H54 (cell line): ENCODE measurements at regions not wholly inside any gene's neighbourhood (a gene's known extent, or its start where the extent isn't known, plus 50 kb on each side); places are given as distances from the start of the nearest gene placed in this dataset.

Source experiments
- DNase-seq: peaks from one replicate; pipeline ENCODE4 v3.0.0; 2011; ENCODE audit warnings: low spot score, mixed read lengths; ENCODE audit not compliant: insufficient read length
- FAIRE-seq: peaks from 3 replicates; lab custom pipeline; 2011; peaks lifted over from hg19 to GRCh38; lab: Jason Lieb, UNC
- POLR2A ChIP-seq: IDR thresholded peaks from 2 replicates; pipeline ENCODE4 v1.6.1; 2011; ENCODE audit warnings: low read depth, mild to moderate bottlenecking, low read length

DNA sequence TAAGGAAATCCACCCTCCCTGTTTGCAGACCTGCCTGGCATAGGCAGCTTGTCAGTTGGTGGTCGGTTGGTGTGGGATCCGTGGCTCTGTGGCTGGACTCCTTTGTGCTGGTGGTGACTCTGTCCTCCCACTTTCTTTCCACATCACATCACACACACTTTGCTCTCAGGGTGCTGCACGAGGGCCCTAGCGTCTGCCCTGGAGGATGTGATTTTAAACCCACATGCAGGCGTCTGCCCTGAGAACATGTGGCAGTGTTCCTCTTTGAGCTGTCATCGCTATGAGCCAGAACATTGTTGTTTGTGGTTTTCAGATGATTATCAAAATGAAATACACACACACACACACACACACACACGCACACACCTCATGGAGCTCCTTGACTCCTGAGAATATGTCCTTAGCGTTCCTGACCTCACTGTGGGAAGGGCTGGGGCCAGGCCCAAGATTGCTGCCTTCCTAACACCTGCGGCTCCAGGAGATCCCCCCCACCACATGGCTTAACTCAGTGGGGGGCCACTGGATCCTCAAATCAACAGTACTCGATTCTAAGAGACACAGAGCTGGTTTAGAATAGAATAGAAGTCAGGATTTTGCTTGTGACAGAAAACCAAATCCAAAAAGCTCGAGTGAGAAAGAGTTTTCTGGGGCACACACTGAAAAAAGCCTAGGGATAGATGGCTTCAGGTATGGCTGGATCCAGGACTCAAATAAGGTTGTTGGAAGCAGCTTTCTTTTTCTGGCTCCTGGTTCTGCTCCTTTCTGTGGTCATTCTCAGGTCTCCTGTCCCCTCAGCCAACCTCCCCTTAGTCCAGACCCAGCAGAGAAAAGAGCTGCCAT, 54.8 kb downstream of the RTP5 start:
- no peak for TF ChIP-seq POLR2A
- FAIRE-seq (no peak), DNase-seq (no peak)

GRCh38 chr2:241924909-241925250, 55.4 kb downstream of the RTP5 start:
- TF ChIP-seq POLR2A = no peak
- FAIRE-seq (no peak), DNase-seq (no peak)

DNA sequence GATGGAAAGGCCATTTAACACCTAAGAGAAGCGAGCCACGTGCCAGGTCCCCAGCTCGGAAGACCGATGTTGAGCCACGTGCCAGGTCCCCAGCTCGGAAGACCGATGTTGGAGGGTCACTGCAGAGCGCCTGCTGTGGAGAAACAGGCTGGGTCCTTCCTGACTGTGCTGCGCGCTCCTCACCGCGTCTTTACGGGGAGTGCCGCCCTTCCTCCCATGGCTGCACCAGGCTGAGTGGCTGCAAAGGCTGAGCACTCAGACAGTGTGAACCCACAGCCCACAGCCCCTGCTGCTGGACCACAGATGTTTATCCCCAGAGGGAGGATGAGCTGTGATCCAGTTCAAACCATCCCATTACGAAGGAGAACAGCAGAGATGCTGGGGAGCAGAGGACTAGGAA, 55.7 kb downstream of the RTP5 start:
- TF ChIP-seq POLR2A = no peak
- DNase-seq = no peak
- FAIRE-seq = no peak

DNA sequence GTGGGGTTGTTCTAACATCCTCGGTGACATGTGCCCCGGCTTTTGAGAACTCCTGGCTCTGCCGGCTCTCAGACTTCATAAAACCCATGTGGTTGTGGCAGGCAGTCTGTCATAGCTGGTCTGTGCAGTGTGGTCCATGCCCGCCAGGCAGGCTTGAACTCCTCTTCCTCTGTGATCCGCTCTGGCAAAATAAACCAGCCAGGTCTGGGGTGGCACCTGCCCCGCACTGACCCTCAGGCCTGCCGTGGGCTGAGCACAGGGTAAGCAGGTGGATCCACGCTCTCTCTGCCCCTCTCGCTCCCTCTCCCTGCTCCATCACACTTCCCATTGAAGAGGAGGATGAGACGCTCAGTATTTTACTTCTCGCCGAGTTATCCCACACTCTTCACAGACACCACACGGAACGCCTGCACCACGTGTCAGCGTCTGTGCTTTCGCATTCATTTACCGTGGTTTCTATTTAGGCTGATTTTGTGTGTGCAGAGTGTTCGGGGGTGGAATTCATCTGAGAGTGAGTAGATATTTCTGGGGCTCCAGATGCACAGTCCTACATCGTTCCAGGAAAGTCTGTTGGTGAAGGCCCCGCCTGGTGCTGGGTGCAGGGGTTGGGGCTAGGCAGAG, 56.4 kb downstream of the RTP5 start:
- FAIRE-seq (no peak), DNase-seq (no peak)
- no peak for TF ChIP-seq POLR2A

- TF ChIP-seq POLR2A = no peak
- FAIRE-seq (no peak), DNase-seq (no peak)
Observed at GRCh38 chr2:241926541-241927311, 57.2 kb downstream of the RTP5 start.

DNA sequence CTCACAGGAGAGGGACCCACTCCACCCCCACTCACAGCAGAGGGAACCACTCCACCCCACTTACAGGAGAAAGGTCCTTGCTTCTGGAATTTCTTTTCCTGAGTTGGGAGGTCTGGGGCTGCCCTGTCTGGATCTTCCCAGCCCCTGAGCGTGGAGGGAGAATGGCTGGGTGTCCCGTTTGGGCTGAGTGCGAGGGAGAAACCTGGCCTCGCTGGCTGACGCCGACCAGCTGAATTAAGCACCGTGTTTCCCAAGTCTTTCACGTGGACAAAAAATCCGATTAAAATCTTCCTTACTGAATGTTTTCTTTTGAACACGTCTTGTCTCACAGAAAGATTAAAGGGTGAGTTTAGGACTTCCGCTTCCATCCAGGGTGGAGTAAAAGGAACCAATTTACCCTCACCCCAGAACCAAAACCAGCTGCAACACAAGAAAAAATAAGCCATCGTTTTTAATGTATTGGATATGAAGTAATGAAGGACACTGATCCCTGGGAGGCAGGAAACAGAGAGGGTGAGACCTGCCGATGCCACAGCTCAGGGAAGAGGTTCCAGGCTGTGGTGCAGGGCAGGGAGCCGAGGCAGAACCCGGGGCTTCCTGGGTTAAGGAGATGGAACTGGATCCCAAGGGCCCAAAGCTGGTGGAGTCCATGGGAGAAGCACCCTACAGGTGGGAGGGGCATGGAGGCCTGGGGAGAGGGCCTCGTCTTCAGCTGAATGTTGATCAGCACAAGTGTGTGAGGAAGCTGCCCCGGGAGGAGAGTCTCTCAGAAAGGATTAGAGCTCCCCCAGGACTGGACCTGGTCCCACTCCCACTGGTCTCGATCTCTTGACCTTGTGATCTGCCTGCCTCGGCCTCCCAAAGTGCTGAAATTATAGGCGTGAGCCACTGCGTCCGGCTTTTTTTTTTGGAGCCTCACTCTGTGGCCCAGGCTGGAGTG, 60.3 kb downstream of the RTP5 start:
- FAIRE-seq = no peak
- TF ChIP-seq POLR2A = no peak
- DNase-seq = no peak

DNA sequence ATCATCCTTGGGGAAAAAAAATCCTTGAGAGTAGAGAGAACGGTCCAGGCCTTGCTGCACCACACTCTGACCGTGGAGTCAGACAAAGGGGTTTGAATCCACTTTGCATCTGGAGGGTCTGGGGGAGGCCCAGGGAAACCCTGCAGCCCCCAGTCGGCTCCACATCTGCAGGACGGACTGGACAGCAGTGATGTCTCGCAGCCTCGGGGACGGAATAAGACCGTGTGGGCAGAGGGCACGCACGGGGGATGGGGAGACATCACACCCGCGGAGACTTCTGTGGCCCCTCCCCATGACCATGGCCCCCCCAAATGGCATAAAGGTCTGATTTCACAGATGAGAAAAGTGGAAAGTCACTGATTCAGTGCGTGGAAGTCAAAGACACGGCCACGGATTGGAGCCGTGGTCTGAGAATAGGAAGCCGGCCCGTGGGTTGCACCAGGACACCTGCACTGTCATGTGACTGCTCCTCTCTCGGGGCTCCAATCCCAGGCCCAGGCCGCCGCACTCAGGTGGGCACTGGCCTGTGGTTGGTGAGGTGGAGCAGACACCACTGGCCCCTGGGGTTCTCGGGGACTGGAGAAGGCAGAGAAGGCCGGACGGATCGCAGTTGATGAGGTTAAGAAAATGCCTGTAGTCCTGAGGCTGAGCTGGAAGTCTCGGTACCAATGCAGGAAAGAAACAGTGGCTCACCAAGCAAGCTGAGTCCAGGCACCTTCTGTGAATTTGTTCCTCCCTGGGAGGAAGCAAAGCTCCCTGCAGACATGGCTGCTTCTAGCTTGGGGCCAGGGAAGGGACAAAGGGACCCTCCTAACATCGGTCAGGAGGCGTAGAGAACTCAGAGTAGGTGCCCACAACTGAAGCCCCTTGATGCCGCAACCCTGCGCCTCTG, 61.8 kb downstream of the RTP5 start:
- FAIRE-seq = no peak
- no peak for TF ChIP-seq POLR2A

GRCh38 chr2:241931976-241932898, 62.7 kb downstream of the RTP5 start:
- TF ChIP-seq POLR2A = no peak
- no peak for FAIRE-seq
- no peak for DNase-seq

More for the DNA sequence above, 61.8 kb downstream of the RTP5 start:
- no peak for DNase-seq

- no peak for FAIRE-seq
- TF ChIP-seq POLR2A = no peak
- DNase-seq = no peak
Observed at GRCh38 chr2:241932899-241933178, 63.3 kb downstream of the RTP5 start.

- FAIRE-seq (no peak), DNase-seq (no peak)
- no peak for TF ChIP-seq POLR2A
Observed at GRCh38 chr2:241933179-241933911, 63.8 kb downstream of the RTP5 start.

DNA sequence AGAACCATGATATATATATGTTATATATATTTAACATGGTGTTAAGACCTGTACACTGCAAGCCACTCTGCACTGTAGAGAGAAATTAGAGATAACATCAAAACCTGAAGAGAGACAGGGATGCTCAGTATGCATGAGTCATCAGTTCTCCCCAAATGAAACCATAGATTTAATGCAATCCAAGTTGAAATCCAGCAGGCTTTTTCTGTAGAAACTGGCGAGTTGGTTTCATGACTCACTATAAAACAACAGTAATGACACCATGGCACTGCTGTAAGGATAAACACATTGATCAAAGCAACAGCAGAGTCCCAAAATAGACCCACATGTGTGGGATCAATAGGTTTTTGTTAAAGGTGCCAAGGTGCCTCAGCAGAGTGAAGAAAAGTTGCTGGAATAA, 65.8 kb downstream of the RTP5 start:
- DNase-seq (peak; percentile 58), FAIRE-seq (no peak)
- no peak for TF ChIP-seq POLR2A
